HCEC 1CT (cell line): ENCODE measurements at regions not wholly inside any gene's neighbourhood (a gene's known extent, or its start where the extent isn't known, plus 50 kb on each side); places are given as distances from the start of the nearest gene placed in this dataset.
"Not testable (repeated sequence)": the region's sequence is repeated elsewhere in the genome, so short reads cannot be mapped to it uniquely, and the experiment has no call there.

Experiments used
- DNase-seq: peaks from one replicate; pipeline ENCODE4 v3.0.0-alpha.2; 2017

DNA sequence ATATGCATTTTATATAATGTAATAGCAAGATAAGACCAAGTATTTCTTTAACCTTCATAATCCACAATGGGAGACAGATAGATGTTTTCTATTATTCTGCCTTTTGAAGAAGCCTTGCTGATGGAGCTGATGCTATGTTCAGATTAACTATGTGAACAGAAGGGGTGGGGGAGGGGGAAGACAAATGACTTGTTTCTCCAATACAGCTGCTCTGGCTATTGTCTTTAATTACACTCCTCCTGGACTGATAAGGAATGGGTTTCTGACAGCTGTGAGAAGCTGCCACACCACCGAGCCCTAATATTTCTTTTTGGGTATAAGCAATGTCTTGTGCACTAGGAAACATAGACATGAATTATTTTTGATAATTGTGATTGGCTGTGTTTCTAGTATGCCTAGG, 62.0 kb downstream of the CAVIN4 start:
- DNase-seq, result no peak

DNA sequence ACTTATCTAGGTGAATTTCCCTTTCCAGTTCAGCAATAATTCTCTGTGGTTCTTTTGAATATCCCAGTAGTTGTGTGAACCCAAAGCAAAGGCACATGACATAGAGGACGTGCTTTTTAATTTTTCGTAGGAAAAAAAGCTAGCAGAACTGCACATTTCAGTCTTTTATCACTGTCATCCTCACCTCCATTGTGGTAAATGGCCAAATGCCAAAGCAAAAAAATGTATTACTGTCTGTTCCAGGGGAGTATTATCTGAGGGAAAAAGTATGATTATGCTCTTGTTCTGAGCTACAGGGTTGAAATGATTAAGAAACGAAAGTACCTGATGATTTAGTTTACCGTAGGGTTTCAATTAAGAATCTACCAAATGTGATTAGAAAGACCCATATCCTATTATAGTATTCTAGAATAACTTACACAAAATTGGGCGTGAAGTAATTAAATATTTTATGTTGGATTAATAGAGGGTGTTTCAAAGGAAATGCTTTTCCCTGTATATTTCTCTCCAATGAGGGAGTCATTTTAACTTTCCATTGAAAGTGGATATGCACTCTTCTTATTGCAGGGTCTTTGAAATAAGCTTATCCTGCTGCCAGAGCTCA, 62.7 kb downstream of the CAVIN4 start:
- no peak for DNase-seq

DNA sequence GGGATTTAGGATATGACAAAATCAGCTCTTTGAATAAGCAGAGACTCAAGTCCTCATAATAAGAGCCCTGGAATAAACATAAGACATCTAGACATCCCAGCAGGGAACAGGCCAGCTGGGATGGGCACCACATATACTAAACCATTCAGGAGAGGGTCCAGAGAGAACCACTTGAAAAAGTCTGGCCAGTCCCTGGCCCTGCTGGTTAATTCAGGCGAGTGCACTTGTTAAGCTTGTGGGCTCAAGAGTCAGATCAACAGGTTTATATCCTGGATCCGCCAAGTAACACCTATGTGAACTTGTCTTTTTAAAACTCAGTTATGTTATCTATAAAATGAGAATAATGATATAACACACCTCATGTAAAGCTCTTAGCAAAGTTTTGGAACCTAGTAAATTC, 63.3 kb downstream of the CAVIN4 start:
- DNase-seq, result no peak

DNA sequence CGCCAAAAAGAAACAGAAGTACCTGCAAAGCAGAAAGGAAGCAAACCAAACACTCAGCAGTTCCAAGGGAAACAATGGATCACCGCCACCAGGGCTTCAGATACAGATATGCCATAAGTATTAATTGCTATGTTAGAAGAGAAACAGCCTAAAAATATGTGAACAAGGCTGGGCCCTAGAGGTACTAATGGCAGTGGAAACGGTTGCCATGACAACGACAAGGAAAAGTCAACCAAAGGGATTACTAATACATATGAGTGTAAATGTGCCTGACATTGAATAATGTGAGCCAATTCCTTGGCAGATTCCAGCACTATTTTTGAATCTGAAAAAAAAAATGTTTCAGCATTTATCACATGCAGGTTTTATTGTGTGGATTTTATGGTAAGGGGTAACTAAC, 75.0 kb downstream of the CAVIN4 start:
- no peak for DNase-seq

DNA sequence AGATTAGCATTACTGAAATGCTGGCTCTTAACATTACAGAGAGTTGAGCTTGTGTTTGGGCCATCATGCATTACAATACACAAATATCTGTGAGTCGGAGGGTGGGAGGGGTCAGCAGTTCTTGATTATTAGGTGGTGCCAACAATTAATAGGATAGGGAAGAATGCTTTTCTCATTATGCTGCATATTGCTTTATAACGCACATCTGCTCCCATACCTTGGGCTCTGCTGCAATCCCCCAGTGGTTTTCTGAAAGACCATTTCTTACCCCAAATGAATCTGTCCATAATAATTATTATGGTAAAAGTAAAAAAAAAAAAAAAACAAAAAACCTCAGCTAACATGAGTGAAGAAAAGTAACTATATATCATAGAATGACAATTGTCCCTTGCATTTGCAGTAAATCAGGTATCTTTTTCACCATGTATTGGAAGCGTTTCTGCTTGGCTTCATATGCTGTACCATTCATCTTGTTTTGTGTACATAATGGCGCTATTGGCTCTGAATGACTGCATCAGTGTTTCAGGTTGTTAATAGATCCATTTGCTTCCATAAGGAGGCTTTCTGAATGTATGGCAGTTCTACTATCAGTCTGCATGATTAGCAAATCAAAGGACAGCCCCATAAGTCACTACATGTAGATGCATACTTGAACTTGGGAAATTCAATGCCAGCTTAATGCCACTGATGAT, 75.9 kb downstream of the CAVIN4 start:
- DNase-seq, result no peak

DNA sequence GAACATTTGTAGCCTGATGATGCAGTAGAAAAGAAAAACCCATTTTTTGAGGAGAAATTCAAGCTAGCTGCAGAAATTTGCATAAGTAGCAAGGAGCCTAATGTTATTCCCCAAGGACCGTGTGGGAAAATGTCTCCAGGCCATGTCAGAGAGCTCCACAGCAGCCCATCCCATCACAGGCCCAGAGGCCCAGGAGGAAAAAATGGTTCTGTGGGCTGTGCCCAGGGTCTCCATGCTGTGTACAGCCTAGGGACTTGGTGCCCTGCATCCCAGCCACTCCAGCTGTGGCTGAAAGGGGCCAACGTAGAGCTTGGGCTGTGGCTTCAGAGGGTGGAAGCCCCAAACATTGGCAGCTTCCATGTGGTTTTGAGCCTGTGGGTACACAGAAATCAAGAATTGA, 79.0 kb downstream of the CAVIN4 start:
- not testable (repeated sequence) for DNase-seq

DNA sequence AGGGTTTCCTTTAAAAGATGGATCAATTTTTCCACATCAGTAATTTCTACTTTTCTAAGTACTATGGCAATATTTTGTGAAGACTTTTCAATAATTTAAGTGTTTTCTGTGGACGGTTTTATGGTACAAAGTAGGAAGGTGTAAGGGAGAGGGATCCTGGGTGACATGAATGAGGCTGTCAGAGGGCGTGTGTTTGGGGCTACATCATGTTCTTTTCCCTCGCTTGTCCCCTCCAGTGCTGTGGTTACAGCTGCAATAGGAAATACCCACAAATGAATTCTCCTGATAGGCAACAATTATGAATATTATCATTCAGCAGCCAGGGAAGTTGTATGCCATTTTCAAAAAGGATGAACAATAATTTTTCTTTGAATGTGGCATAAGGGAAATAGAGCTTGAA, 83.8 kb downstream of the CAVIN4 start:
- DNase-seq, result no peak

DNA sequence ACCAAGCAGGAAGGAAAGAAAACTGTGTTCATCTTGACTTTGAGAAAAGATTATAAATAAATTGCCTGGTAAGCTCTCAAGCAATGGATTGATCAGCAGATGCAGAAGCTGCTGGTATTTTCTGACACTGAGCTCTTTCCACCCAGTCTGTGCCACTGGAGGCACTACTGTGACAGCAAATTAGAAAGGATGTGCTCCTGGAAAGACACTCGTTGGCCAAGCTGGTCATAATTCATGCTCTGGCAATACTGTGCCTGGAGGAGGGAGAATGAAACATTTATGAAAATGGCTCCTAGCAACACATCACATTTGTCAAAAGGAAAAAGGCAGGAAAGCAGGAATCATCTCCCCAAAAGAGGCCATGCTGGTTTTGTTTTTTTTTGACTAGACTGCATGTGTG, 84.2 kb downstream of the CAVIN4 start:
- no peak for DNase-seq

DNA sequence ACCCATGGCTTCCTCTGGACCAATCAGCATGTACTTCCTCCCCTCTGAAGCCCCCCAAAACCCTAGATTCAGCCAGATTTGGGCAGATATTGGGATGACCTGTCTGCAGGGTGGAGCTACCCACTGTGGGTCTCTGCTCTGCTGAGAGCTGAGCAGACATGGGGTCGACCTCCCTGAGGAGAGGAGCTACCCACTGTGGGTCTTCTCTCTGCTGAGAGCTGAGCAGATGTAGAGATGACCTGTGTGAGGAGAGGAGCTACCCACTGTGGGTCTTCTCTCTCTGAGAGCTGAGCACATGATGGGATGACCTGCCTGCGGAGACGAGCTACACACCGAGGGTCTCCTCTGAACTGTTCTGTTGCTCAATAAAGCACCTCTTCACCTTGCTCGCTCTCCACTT, 89.6 kb downstream of the CAVIN4 start:
- no peak for DNase-seq

DNA sequence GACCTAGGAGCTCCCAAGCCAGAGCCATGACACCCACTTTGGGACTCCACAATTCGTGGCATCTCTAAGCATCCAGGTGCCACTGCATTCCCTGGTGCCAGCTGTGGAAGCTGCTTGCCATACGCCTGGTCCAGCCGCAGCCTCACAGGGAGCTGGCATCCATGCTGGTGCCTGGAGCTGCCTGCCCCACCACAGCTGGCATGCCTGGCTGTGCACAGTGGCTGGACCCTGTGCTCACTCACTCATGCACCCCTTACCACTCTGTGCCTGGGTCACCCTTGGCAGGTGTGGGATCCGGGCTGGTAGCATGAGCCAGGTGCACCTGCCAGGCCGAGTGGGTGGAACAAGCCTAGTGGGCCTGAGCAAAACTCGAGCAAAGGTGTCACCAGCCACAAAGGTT, 90.1 kb downstream of the CAVIN4 start:
- DNase-seq, result no peak

DNA sequence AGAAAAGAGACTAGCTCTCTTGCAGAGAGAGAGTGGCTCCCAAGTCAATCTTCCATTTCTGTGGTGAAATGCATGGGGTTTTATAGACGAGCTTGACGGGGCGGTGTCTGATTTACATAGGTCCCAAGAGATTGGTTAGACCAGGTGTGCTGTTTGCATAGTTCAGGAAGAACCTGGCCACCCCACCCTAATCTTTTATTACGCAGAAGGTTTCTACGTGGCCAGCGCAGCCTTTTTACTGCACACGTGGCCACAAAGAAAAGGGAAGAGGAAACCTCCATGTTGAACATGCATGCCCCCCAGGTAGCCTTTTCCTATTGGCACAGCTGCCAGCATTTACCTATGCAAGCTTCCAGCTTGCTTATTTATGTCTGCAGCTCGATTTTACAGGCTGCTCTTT, 92.1 kb downstream of the CAVIN4 start:
- no peak for DNase-seq

DNA sequence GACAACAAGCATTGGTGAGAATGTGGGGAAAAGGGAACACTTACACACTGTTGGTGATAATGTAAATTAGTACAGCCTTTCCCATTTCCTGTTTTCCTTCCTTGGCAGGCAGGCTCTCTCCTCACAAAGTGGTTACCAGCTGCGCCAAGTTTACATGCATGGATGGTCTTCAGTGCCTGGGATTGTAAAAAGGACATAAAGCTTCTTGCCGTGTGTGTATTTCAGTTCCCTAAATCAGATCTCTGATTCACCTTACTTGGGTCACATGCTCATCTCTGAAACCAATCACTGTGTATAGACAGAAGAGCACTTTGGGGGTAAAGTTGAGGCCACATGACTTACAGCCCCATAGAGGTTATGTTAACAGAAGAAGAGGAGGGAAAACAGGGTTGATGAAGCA, 92.8 kb downstream of the CAVIN4 start:
- DNase-seq, result no peak

DNA sequence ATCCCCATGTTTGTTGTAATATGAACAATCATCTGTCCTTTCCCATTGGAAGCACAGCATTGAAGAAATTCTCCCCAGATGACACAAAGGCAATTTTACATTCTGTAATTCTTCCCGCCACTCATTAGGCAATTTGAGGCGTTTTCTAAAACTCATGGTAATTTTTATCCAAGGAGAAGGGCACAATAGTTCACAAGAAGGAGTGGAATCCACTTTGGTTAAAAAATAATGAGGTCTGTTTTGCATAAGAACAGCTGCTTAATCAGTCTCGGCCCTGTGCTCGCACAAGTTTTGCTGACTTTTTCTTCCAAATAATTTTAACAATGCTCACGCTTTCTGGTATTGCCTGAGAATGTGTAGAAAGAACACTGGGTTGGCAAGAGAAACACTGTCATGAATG, 94.0 kb downstream of the CAVIN4 start:
- DNase-seq, result no peak

DNA sequence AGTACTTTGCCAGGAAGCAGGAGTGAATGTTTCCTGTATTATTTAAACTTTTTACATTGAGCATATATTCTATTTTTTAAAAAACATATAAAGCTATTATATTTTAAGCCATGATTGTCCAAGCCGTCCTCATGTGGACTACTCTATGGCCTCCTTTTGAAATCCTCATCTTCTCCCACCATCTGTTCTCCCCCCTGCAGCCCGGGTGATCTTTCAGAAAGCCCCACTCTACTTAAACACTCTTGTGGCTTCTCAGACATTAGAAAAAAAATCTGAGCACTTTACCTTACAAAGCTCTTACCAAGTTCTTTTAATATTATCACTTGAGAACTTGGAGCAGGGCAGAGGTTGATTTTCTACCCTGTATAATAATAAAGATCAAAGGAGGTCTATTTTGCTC, 95.4 kb downstream of the CAVIN4 start:
- DNase-seq, result no peak

DNA sequence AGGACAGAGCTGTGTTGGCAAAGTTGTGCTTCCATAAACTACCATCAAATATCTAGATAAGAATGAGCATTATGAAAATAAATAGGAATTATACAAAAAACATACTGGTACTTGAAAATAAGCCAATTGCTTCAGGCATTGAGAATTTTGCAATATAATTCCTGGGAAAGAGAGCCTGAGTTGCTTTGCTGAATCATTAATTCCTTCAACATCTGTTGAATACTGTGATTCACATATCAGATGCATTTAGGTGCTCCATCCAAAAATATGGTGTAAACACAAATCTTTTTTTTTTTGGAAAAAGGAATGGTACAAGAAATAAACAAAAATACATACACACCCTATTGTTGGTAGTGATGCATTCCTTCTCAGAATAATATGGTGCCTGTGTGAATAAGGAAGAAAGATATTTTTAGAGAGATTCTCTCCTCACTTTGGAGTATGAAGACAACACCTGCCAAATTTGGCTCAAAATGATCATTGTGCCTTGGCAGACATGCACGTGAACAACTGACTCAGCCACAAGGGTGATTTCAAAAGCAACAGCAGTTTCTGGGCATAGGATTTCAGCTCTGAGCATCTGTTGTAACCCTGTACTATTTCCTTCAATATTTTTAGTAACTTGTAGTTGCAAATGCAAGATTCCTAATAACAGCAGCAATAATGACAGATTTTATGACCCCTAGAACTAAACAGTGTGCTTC, 96.7 kb downstream of the CAVIN4 start:
- no peak for DNase-seq

DNA sequence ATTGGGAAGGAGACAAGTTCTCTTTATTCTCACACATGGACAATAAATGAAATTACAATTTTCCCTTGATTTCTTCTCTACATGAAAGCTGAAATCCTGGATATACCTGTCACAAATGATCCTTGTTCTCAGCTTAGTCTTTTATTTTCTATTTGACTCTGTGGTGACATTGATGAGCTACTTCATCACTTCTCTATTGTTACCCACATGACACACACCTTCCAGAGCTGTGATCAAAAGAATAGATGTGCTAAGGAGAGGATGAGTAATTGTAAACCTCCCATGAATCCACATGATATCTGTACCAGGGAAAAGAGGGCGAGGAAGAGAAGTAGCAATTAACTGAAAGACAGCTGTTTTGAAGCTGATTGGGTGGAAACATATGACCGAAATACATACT, 102.0 kb downstream of the CAVIN4 start:
- no peak for DNase-seq

DNA sequence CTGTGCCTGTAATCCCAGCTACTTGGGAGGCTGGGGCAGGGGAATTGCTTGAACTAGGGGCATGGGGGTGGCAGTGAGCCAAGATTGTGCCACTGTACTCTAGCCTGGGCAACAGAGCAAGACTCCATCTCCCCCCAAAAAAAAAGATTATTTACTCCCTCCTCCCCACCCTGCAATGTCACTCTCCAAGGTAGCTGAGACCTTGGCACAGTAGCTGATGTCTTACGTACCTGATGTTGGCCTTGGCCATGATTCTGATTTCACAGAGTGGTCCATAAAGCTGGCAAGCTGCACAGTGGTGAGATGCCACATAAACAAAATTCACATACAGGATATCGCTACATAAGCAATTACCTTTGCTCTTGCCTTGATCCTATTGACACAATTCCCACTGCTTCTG, 108.5 kb downstream of the CAVIN4 start:
- no peak for DNase-seq

DNA sequence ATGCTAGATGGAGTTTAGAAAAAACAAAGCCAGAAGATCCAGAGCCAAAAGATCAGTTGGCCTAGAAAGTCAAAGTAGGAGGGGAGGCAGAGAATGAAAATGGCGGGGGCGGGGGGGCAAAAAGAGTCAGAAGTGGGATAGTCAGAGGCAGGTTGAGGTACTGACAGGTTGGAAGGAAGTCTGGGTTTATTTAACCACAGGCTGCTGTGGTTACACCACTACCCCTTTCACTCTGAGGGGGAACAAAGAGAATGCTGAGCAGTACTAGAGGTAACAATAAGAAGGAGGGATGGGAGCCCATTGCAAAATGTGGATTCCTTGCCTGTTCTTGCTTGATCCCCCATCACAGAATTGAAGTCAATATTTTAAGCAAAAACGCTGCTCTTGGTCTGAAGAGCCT, 111.8 kb downstream of the CAVIN4 start:
- no peak for DNase-seq

DNA sequence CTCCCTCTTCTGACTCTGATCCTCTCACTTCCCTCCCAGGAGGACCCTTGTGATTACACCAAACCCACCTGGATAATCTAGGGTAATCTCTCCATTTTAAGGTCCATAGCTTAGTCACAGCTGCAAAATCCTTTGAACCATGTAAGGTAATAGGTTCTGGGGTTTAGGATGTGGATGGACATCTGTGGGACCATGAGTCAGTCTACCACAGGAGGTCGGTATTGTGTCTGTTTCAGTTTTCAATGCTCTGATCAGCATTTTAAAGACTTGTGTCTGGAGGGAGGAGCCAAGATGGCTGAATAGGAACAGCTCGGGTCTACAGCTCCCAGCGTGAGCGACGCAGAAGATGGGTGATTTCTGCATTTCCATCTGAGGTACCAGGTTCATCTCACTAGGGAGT, 112.6 kb downstream of the CAVIN4 start:
- DNase-seq, result no peak

DNA sequence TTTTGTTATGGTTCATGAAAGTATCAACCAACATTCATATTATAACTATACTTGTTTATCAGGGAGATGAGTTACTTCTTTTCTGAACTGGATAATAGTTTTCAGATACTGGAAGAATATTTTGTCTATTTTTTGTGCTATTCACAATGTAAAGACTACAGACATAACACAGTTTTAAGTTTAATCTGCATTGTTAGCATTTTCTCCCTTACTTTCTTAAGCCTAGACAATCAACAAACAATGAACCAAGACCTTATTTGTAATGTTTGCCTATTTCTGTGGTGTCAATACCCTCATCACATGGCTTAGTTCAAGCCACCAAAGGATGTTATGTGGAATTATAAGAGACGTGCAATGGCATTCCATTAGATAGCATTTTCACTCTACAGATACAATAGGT, 119.5 kb downstream of the CAVIN4 start:
- no peak for DNase-seq

DNA sequence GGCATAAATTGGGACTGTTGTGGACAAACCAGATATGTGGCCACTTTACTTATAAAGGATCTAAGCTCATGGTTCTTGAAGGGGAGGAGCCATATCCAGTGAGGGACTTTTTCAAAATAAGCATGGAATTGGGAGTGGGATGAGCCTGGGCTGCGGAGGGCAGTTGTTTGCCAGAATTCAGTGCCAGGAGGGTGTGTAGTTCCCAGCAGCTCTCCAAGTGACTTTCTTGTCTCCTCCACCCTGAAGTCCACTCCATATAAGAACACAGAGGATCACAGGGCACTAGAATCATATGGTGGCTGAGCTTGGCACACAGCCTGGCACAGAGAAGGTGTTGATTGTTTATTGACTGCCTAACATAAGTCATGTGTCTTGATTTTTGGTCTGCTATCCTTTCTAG, 121.1 kb downstream of the CAVIN4 start:
- DNase-seq, result no peak

DNA sequence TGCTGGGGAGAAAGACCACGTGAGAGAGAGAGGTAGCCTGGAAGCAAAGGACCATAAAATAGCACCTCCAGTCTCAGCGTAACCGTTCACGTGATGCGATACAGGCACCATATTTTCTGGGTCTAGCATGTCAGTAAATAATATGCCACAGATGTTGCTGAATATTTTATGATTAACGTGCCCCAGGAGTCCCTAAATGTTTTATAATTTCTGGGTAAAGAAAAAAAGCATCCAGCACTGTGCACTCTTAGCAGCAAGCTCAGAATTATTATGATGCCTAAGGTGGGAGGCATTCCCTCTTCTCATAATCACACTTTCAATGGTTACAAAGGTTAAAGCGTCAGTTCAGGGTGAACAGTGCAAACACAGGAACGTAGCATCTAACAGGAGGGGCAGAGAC, 121.8 kb downstream of the CAVIN4 start:
- DNase-seq, result no peak

DNA sequence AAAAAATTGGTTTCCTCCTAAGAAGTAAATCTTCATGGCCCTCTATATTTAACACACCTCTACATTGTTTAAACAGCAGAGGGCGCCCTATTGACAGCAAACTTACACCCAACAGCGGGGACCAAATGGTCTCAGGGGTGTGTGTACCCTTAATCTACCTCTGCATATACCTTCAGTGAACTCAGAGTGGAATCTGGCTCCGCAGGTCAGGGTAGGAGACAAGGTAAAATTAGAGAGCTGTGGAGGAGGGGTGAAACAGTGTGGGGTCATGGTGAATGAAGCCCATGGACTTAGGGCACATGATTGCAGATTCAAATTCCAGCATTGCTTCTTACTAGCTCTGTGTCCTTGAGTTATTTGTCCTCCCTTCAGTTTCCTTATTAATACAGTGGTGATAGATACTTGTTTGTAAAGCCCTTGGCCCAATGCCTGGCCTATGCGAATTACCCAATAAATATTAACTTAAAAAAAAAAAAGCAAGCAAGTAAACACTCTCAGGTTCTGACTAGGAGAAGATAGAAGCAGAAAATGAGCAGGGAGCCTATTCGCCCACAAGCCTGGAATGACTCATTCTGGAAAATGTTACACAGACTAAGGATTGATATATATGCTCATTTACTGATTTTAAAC, 122.9 kb downstream of the CAVIN4 start:
- no peak for DNase-seq
